ENCODE measurements at regions not wholly inside any gene's neighbourhood (a gene's known extent, or its start where the extent isn't known, plus 50 kb on each side); places are given as distances from the start of the nearest gene placed in this dataset.

DNA sequence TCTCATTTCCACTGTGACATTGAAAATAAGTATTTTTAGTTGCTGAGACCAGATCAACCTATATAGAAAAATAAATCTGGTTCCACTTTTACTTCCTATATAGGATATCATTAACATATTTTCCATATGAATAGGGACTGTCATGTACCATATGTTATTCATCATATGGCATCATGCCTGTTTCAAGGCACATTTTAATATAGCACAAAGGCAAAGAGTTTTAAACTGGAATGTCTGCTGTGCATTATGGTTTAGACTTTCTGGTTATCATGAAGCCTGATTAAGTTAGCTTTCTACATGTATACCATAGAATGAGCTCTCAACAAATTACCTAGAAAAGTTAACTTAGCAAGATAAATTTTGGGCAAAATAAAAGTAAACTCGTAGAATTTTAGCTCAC, 53.0 kb upstream of the ACYP2 start:
- no peak overlapping the region for H3K4me2 ChIP-seq (ENCODE audit: control insufficient read depth, extremely low read depth, insufficient read depth, low read depth, low read length)
- no peak overlapping the region for H3K4me3 ChIP-seq (ENCODE audit: control insufficient read depth in 2 of 3, extremely low read depth in 1 of 3, insufficient read depth in 2 of 3, low read depth in 1 of 3, low read length in 3 of 3)
- H3K79me2 ChIP-seq (ENCODE audit: control insufficient read depth, insufficient read depth, low read length): no peaks in the 10 kb centered on the region
- no peaks in the 10 kb centered on the region for H3K9me1 ChIP-seq (ENCODE audit: control insufficient read depth, extremely low read depth, insufficient read depth, low read length)
- H3K27ac ChIP-seq (ENCODE audit: control insufficient read depth, insufficient read depth, low read length): no peak overlapping the region
- no peaks in the 10 kb centered on the region for H3K36me3 ChIP-seq (ENCODE audit: control insufficient read depth in 2 of 2, extremely low read depth in 1 of 2, insufficient read depth in 2 of 2, low read length in 2 of 2)
- no peak for FAIRE-seq
- no peak for TF ChIP-seq EZH2 (IDR thresholded peaks at IDR 0.05; ENCODE audit: low read length)
- TF ChIP-seq, protein P1, sequence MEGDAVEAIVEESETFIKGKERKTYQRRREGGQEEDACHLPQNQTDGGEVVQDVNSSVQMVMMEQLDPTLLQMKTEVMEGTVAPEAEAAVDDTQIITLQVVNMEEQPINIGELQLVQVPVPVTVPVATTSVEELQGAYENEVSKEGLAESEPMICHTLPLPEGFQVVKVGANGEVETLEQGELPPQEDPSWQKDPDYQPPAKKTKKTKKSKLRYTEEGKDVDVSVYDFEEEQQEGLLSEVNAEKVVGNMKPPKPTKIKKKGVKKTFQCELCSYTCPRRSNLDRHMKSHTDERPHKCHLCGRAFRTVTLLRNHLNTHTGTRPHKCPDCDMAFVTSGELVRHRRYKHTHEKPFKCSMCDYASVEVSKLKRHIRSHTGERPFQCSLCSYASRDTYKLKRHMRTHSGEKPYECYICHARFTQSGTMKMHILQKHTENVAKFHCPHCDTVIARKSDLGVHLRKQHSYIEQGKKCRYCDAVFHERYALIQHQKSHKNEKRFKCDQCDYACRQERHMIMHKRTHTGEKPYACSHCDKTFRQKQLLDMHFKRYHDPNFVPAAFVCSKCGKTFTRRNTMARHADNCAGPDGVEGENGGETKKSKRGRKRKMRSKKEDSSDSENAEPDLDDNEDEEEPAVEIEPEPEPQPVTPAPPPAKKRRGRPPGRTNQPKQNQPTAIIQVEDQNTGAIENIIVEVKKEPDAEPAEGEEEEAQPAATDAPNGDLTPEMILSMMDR (optimal IDR thresholded peaks at IDR 0.05 in 1 of 3, IDR thresholded peaks at IDR 0.05 in 1 of 3, conservative IDR thresholded peaks at IDR 0.05 in 1 of 3; ENCODE audit: extremely low read depth in 1 of 3, insufficient read depth in 2 of 3, low read length in 3 of 3): no peak
- peaks cover 46% of the 10 kb centered on the region for H3K4me1 ChIP-seq (ENCODE audit: control insufficient read depth, extremely low read depth, insufficient read depth, low read length)
- H3K9me3 ChIP-seq (ENCODE audit: control insufficient read depth, low read depth, low read length): no peaks in the 10 kb centered on the region
- DNase-seq (ENCODE audit: low read depth, low spot score): no peak
- no peaks in the 10 kb centered on the region for H3K27me3 ChIP-seq (ENCODE audit: control insufficient read depth, extremely low read depth, insufficient read depth, low read length)
- no peak overlapping the region for H2AFZ ChIP-seq (ENCODE audit: control insufficient read depth, low read length)
- H4K20me1 ChIP-seq (ENCODE audit: control insufficient read depth, extremely low read depth, insufficient read depth, low read length): no peaks in the 10 kb centered on the region
- no peak overlapping the region for H3K9ac ChIP-seq (ENCODE audit: control insufficient read depth, extremely low read depth, insufficient read depth, low read length)
- dilution Hi-C loops (cut with MboI; ENCODE audit: extremely low pct_ligation_motif_present, low sequenced_read_pairs): no loop called here

DNA sequence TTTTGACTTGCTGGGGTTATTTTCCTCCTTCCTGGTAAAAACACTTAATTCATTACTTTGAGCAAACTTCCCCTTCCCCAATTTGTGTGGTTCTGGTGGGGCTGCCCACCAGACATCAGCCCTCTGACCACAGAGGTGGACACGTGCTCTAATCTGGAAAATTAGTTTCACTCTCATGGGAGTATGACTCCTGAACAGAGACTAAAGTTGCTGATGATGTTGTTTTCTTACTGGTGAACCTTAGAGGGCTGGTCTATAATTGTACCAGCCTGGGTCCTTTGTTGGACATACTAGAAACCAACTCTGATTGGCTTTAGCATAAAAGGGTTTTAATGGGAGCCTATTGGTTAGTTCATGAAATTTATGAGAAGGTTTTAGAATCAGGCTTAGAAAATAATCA, 54.1 kb upstream of the ACYP2 start:
- dilution Hi-C loops (cut with MboI; ENCODE audit: extremely low pct_ligation_motif_present, low sequenced_read_pairs): no loop called here
- DNase-seq (ENCODE audit: low read depth, low spot score) (no peak), FAIRE-seq (no peak)
- H3K36me3 ChIP-seq (ENCODE audit: control insufficient read depth in 2 of 2, extremely low read depth in 1 of 2, insufficient read depth in 2 of 2, low read length in 2 of 2): no peaks in the 10 kb centered on the region
- no peaks in the 10 kb centered on the region for H3K79me2 ChIP-seq (ENCODE audit: control insufficient read depth, insufficient read depth, low read length)
- H3K27ac ChIP-seq (ENCODE audit: control insufficient read depth, insufficient read depth, low read length): no peak overlapping the region
- H3K27me3 ChIP-seq (ENCODE audit: control insufficient read depth, extremely low read depth, insufficient read depth, low read length): no peaks in the 10 kb centered on the region
- H3K4me3 ChIP-seq (ENCODE audit: control insufficient read depth in 2 of 3, extremely low read depth in 1 of 3, insufficient read depth in 2 of 3, low read depth in 1 of 3, low read length in 3 of 3): no peak overlapping the region
- no peaks in the 10 kb centered on the region for H3K9me3 ChIP-seq (ENCODE audit: control insufficient read depth, low read depth, low read length)
- no peak overlapping the region for H2AFZ ChIP-seq (ENCODE audit: control insufficient read depth, low read length)
- TF ChIP-seq, protein P1 (optimal IDR thresholded peaks at IDR 0.05 in 1 of 3, IDR thresholded peaks at IDR 0.05 in 1 of 3, conservative IDR thresholded peaks at IDR 0.05 in 1 of 3; ENCODE audit: extremely low read depth in 1 of 3, insufficient read depth in 2 of 3, low read length in 3 of 3): no peak
- no peak for TF ChIP-seq EZH2 (IDR thresholded peaks at IDR 0.05; ENCODE audit: low read length)
- peaks cover 43% of the 10 kb centered on the region for H3K4me1 ChIP-seq (ENCODE audit: control insufficient read depth, extremely low read depth, insufficient read depth, low read length)
- no peaks in the 10 kb centered on the region for H4K20me1 ChIP-seq (ENCODE audit: control insufficient read depth, extremely low read depth, insufficient read depth, low read length)
- no peaks in the 10 kb centered on the region for H3K9me1 ChIP-seq (ENCODE audit: control insufficient read depth, extremely low read depth, insufficient read depth, low read length)
- no peak overlapping the region for H3K4me2 ChIP-seq (ENCODE audit: control insufficient read depth, extremely low read depth, insufficient read depth, low read depth, low read length)
- no peak overlapping the region for H3K9ac ChIP-seq (ENCODE audit: control insufficient read depth, extremely low read depth, insufficient read depth, low read length)

Measured in keratinocyte (primary cell).